ENCODE measurements at regions not wholly inside any gene's neighbourhood (a gene's known extent, or its start where the extent isn't known, plus 50 kb on each side); places are given as distances from the start of the nearest gene placed in this dataset.

DNA sequence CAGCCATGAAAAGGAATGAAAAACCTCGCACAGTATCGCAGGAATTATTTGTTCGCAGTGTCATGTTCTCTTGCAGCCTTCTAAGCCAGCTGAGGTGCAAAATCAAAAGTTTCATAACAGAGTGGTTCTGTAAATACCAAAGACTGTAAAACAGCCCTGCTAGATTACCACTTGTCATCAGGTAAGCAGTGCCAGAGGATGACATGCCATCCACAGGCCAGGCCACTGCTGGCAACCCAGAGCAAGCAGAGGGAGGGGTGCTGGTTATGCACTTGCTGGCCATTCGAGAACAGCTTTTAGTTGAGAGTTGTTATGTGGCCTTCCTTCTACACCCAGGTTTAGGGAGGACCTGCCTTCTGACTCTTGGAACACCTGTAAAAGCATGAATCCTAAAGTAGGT, 114.3 kb upstream of the MGAT5 start:
- CTCF ChIA-PET: interaction anchor here (1.4 to 1.8 kb wide), 3 partner anchors 20 to 274 kb away, joined by 3 to 5 read pairs (median 4); no protein-coding TSS in a partner anchor
- POLR2A ChIA-PET: no interaction called here
- DNase-seq (ENCODE audit: extremely low spot score): no peak
- TF ChIP-seq CTCF (IDR thresholded peaks at IDR 0.05; ENCODE audit: control extremely low read depth, extremely low read depth, low read depth, missing control alignments): no peak

- no peak for TF ChIP-seq CTCF (IDR thresholded peaks at IDR 0.05; ENCODE audit: control extremely low read depth, extremely low read depth, low read depth, missing control alignments)
- ChIA-PET POLR2A (no interaction called here), CTCF (interaction anchor here (1.4 to 1.8 kb wide), 3 partner anchors 20 to 273 kb away, joined by 3 to 5 read pairs (median 4); no protein-coding TSS in a partner anchor)
- no peak for DNase-seq (ENCODE audit: extremely low spot score)
These were observed 113.6 kb upstream of the MGAT5 start for GRCh38 chr2:134140251-134140661.

- ChIA-PET CTCF (no interaction called here), POLR2A (no interaction called here)
- TF ChIP-seq CTCF (IDR thresholded peaks at IDR 0.05; ENCODE audit: control extremely low read depth, extremely low read depth, low read depth, missing control alignments): no peak
- no peak for DNase-seq (ENCODE audit: extremely low spot score)
These were observed 112.1 kb upstream of the MGAT5 start for GRCh38 chr2:134141598-134142340.

- POLR2A ChIA-PET: no interaction called here
- no peak for DNase-seq (ENCODE audit: extremely low spot score)
- CTCF ChIA-PET: interaction anchor here (1.1 to 2.4 kb wide), 2 partner anchors 12 to 65 kb away, joined by 3 to 6 read pairs; no protein-coding TSS in a partner anchor
- TF ChIP-seq CTCF (IDR thresholded peaks at IDR 0.05; ENCODE audit: control extremely low read depth, extremely low read depth, low read depth, missing control alignments): no peak
These were observed 111.5 kb upstream of the MGAT5 start for GRCh38 chr2:134142341-134142738.

DNA sequence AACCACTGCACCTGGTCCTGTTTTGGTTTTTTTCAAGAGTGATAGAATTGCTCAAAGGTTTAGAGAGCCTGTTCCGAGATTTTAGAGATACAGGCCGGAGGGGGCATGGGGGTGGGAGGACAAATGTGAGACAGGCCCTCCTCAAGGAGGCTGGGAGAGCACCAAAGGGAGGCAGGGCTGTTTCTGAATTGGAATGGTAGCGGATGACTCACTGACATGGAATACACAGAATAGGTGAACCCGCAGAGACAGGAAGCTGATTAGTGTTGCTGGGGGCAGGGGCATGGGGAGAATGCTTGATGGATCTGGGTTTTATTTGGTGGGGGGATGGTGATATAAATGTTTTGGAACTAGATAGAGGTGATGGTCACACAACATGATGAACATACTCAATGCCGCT, 111.0 kb upstream of the MGAT5 start:
- CTCF ChIA-PET: interaction anchor here (1.1 to 2.4 kb wide), 4 partner anchors 10 to 64 kb away, joined by 3 to 6 read pairs (median 3); no protein-coding TSS in a partner anchor
- POLR2A ChIA-PET: no interaction called here
- DNase-seq (ENCODE audit: extremely low spot score): no peak
- no peak for TF ChIP-seq CTCF (IDR thresholded peaks at IDR 0.05; ENCODE audit: control extremely low read depth, extremely low read depth, low read depth, missing control alignments)

GRCh38 chr2:134143568-134143967, 110.3 kb upstream of the MGAT5 start:
- ChIA-PET POLR2A (no interaction called here), CTCF (interaction anchor here (1.1 to 2.4 kb wide), 6 partner anchors 10 to 299 kb away, joined by 3 to 6 read pairs (median 3); no protein-coding TSS in a partner anchor)
- TF ChIP-seq CTCF (IDR thresholded peaks at IDR 0.05; ENCODE audit: control extremely low read depth, extremely low read depth, low read depth, missing control alignments): no peak
- DNase-seq (ENCODE audit: extremely low spot score): no peak

All from GM10248 (cell line).